ENCODE measurements at regions not wholly inside any gene's neighbourhood (a gene's known extent, or its start where the extent isn't known, plus 50 kb on each side); places are given as distances from the start of the nearest gene placed in this dataset.

- no peak for TF ChIP-seq CTCF (IDR thresholded peaks at IDR 0.05; ENCODE audit: low read length)
- no peak for TF ChIP-seq EZH2 (IDR thresholded peaks at IDR 0.05; ENCODE audit: borderline replicate concordance, low read length)
Measured at GRCh38 chr11:16528639-16529038, 172.3 kb upstream of the SOX6 start.

All from OCI-LY1 (cell line).